Right lobe of liver (tissue), 6 donors: ENCODE measurements at regions not wholly inside any gene's neighbourhood (a gene's known extent, or its start where the extent isn't known, plus 50 kb on each side); places are given as distances from the start of the nearest gene placed in this dataset.

ENCODE experiments used
- ATAC-seq, 4 donors: fragments of 200-7000 bp; cut with Tn5 transposase; one replicate each; pipeline ENCODE4 v1.9.1; 2020; ENCODE audit warnings: mild to moderate bottlenecking in 4 of 4, moderate library complexity in 4 of 4
- DNase-seq, 3 donors: peaks; one replicate each; pipeline ENCODE4 v3.0.0-alpha.2; 2020
- H3K27ac ChIP-seq, 3 donors: fragments of 200-600 bp; one replicate each; pipeline ENCODE4 v1.8.0; 2022
- H3K27me3 ChIP-seq, 2 donors: fragments of 200-600 bp; one replicate each; pipeline ENCODE4 v1.8.0; 2022
- H3K36me3 ChIP-seq, 4 donors: fragments of 200-600 bp; sonication (generic) in 1 of 4; one replicate each; pipeline versions ENCODE4 v1.5.1 to v1.8.0; 2017 to 2022; ENCODE audit warnings: control low read depth in 1 of 4
- H3K4me1 ChIP-seq, 4 donors: fragments of 200-600 bp; sonication (generic) in 1 of 4; one replicate each; pipeline versions ENCODE4 v1.5.1 to v1.8.0; 2017 to 2022; ENCODE audit warnings: control low read depth in 1 of 4
- H3K4me3 ChIP-seq, 3 donors: fragments of 200-600 bp; one replicate each; pipeline ENCODE4 v1.8.0; 2022
- H3K9me3 ChIP-seq, 4 donors: fragments of 200-600 bp; sonication (generic) in 1 of 4; one replicate each; pipeline versions ENCODE4 v1.5.1 to v1.8.0; 2017 to 2022; ENCODE audit warnings: control low read depth in 1 of 4
- POLR2A ChIP-seq: fragments of 450-650 bp; IDR thresholded peaks from one replicate; pipeline ENCODE4 v1.6.1; 2017; ENCODE audit warnings: antibody characterized with exemption, mild to moderate bottlenecking
- WGBS: methylation state at CpG from one replicate; pipeline ENCODE4 v1.1.6; 2018; ENCODE audit warnings: low coverage, low lambda C conversion rate; ENCODE audit not compliant: insufficient coverage; ENCODE audit errors: missing lambda C conversion rate; 5-methylcytosine and 5-hydroxymethylcytosine counted together
- intact Hi-C, 2 donors: fragments of 100-400 bp; cut with DNase I; formaldehyde crosslinking; loops; one replicate each; pipeline versions ENCODE4 v1.11.2 to v1.14.1; 2022
- TF ChIP-seq, protein P1 (sequence below), 4 donors: fragments of 200-600 bp in 3 of 4; fragments of 450-650 bp in 1 of 4; IDR thresholded peaks; one replicate each; pipeline versions ENCODE4 v1.5.1 to v1.8.0; 2016 to 2022; ENCODE audit warnings: antibody characterized with exemption in 4 of 4, mild to moderate bottlenecking in 2 of 4
- donor health status: DM: no; HTN: yes; CAD: no.
- donor health status: DM: no; HTN: no; CAD: no.
- donor health status: DM: no; HTN: no; CAD: no.
- donor health status: DM: no; HTN: yes; CAD: no.
- donor health status: DM: no; HTN: yes; CAD: no.

DNA sequence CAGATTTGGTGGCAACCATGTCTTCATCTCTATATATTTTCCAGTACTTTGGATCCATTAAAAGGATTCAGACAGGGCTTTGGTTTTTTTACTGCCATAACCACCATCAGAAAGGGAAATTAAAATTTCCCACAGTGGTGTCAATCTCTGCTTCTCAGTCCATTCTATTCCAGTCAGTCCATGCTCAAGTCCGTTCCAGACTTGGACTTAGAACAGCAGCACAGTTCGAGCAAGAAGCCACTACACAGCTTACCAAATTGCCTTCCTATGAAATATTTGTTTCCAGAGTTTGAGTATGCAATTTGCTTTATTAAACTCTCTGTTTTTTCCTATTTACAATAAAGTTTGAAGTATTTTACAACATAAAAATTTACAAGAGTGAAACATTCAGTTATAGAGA is 306.5 kb upstream of the GULP1 start:
- Histone ChIP-seq H3K9me3 (no peaks in the 10 kb centered on the region), H3K4me3 (no peak overlapping the region), H3K4me1 (peaks cover 0 to 36% (median 8%) of the 10 kb centered on the region in 4 donors), H3K36me3 (no peaks in the 10 kb centered on the region), H3K27ac (no peak overlapping the region), H3K27me3 (no peaks in the 10 kb centered on the region)
- WGBS: 34% methylated on average over 2 of the region's 2 CpGs
- TF ChIP-seq, protein P1, sequence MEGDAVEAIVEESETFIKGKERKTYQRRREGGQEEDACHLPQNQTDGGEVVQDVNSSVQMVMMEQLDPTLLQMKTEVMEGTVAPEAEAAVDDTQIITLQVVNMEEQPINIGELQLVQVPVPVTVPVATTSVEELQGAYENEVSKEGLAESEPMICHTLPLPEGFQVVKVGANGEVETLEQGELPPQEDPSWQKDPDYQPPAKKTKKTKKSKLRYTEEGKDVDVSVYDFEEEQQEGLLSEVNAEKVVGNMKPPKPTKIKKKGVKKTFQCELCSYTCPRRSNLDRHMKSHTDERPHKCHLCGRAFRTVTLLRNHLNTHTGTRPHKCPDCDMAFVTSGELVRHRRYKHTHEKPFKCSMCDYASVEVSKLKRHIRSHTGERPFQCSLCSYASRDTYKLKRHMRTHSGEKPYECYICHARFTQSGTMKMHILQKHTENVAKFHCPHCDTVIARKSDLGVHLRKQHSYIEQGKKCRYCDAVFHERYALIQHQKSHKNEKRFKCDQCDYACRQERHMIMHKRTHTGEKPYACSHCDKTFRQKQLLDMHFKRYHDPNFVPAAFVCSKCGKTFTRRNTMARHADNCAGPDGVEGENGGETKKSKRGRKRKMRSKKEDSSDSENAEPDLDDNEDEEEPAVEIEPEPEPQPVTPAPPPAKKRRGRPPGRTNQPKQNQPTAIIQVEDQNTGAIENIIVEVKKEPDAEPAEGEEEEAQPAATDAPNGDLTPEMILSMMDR (IDR thresholded peaks at IDR 0.05): no peak
- no peak for TF ChIP-seq POLR2A
- intact Hi-C loops: no loop called here
- ATAC-seq (peak in 1 of 4 donors; percentile 33), DNase-seq (no peak)

DNA sequence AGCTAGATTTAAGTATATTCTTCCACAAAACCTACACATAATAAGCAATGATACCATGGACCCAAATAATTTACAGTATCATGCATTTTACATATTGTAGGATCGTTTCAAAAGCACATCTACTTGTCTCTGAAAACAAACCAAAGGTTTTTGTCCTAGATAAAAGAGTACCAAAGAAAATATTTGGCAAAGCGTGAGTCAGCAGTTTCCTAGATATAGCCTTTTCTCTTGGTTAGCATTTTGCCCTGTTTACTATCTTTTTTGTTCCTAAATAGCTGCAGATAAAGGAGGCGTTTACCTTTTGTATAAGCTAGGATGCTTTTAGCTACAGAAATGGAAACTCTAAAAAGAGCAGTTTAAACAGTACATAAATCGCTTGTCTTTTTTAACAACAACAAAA is 305.8 kb upstream of the GULP1 start:
- H3K4me1 ChIP-seq: peaks cover 0 to 36% (median 8%) of the 10 kb centered on the region in 4 donors
- DNase-seq (no peak), ATAC-seq (peak; percentile 66 to 77 (median 76))
- H3K4me3 ChIP-seq: no peak overlapping the region
- TF ChIP-seq POLR2A: no peak
- TF ChIP-seq, protein P1 (IDR thresholded peaks at IDR 0.05): no peak
- intact Hi-C loops: no loop called here
- H3K27me3 ChIP-seq: no peaks in the 10 kb centered on the region
- no peak overlapping the region for H3K27ac ChIP-seq
- no peaks in the 10 kb centered on the region for H3K9me3 ChIP-seq
- no peaks in the 10 kb centered on the region for H3K36me3 ChIP-seq
- 39% methylated on average over 4 of the region's 4 CpGs for WGBS

DNA sequence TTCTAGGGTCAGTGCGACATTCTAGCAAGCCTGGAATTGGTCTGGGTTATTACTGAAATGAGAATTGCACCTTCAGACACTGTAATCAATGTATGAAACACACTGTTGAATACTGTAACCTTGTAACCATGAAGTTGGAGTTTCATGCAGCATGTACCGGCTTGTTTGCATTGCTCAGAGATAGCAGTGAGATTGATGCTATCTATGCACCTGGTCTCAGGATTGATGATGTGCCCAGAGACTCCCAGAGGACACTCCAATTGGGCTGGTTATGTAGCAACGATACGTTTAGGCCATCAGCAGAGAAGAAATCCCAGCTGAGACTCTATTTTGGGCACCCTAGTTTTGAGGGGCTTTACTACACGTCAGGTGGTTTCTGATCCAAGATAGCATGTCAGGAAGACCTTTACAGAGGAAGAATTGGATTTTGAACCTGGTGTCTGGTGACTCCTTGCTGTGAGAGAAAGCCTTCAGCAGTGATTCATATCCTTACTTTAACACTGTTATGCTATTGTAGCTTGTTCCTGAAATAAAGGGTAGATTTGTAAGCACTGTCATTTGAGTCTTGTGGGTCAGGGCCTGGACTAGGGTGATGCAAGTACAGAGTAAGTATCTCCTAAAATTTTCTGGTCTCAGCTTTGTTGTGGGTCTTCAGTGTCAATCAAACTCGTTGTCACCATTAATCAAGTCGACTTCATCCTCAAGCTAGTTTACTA is 305.1 kb upstream of the GULP1 start:
- Histone ChIP-seq H3K4me1 (peaks cover 0 to 36% (median 8%) of the 10 kb centered on the region in 4 donors), H3K9me3 (no peaks in the 10 kb centered on the region), H3K27ac (no peak overlapping the region), H3K4me3 (no peak overlapping the region), H3K27me3 (no peaks in the 10 kb centered on the region), H3K36me3 (no peaks in the 10 kb centered on the region)
- no peak for TF ChIP-seq POLR2A
- TF ChIP-seq, protein P1 (IDR thresholded peaks at IDR 0.05): no peak
- no peak for DNase-seq
- WGBS: 55% methylated on average over 7 of the region's 7 CpGs
- intact Hi-C loops: no loop called here
- ATAC-seq: peak in 3 of 4 donors; percentile 20 to 82 (median 37)

DNA sequence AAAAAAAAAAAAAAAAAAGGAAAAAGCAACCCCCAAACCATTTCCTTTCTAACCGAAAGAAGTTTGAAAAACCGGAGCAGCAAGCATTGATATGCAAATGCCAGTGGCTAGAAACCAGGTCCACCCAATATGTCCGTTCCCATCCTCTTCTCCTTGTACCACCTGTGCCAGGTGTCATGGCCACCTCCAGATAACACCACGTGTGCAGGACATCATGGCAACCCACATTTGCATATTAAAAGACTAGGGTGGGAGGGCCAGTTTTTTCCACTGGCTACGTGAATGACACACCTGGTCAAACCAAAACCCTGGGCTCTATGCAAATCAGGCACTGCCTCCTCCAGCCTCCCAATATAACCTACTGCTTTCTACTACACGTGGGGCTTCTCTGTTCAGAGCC is 303.3 kb upstream of the GULP1 start:
- Histone ChIP-seq H3K27ac (no peak overlapping the region), H3K36me3 (no peaks in the 10 kb centered on the region), H3K4me1 (peaks cover 0 to 20% (median under 1%) of the 10 kb centered on the region in 4 donors), H3K4me3 (no peak overlapping the region), H3K27me3 (no peaks in the 10 kb centered on the region), H3K9me3 (no peaks in the 10 kb centered on the region)
- TF ChIP-seq, protein P1 (IDR thresholded peaks at IDR 0.05): no peak
- no peak for ATAC-seq
- DNase-seq: no peak
- intact Hi-C loops: no loop called here
- 44% methylated on average over 4 of the region's 6 CpGs for WGBS
